Fibroblast of villous mesenchyme (primary cell): ENCODE measurements at regions not wholly inside any gene's neighbourhood (a gene's known extent, or its start where the extent isn't known, plus 50 kb on each side); places are given as distances from the start of the nearest gene placed in this dataset.

Experiments used
- DNase-seq: peaks from one replicate; pipeline ENCODE4 v3.0.0-alpha.2; 2010; ENCODE audit warnings: low read depth
- H3K4me3 ChIP-seq: 2 replicates; pipeline ENCODE4 v1.5.1; 2011; ENCODE audit warnings: low read depth, mild to moderate bottlenecking, low read length
- TF ChIP-seq, protein P1 (sequence below): IDR thresholded peaks from 2 replicates; pipeline ENCODE4 v1.5.1; 2012; ENCODE audit warnings: low read depth, mild to moderate bottlenecking, low read length; ENCODE audit not compliant: insufficient read depth

DNA sequence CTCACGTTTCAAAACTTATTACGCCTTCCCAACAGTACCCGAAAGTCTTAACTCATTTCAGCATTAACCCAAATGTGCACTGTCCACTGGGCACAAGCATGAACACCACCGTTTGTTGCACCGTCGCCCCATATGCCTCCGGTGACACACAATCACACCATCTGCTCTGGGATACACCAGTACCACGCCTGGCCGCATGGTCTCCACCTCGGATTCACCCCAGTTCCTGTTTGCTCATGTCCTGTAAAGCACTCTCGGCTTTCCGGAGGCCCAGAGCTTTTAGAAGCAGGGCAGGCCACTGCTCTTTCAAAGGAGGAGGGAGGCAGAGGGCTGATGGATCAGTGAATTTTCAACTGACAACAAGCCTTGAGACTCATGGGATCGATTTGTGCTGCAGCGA lies 1570.0 kb upstream of the DEFB115 start:
- no peak for DNase-seq
- TF ChIP-seq, protein P1, sequence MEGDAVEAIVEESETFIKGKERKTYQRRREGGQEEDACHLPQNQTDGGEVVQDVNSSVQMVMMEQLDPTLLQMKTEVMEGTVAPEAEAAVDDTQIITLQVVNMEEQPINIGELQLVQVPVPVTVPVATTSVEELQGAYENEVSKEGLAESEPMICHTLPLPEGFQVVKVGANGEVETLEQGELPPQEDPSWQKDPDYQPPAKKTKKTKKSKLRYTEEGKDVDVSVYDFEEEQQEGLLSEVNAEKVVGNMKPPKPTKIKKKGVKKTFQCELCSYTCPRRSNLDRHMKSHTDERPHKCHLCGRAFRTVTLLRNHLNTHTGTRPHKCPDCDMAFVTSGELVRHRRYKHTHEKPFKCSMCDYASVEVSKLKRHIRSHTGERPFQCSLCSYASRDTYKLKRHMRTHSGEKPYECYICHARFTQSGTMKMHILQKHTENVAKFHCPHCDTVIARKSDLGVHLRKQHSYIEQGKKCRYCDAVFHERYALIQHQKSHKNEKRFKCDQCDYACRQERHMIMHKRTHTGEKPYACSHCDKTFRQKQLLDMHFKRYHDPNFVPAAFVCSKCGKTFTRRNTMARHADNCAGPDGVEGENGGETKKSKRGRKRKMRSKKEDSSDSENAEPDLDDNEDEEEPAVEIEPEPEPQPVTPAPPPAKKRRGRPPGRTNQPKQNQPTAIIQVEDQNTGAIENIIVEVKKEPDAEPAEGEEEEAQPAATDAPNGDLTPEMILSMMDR: no peak

DNA sequence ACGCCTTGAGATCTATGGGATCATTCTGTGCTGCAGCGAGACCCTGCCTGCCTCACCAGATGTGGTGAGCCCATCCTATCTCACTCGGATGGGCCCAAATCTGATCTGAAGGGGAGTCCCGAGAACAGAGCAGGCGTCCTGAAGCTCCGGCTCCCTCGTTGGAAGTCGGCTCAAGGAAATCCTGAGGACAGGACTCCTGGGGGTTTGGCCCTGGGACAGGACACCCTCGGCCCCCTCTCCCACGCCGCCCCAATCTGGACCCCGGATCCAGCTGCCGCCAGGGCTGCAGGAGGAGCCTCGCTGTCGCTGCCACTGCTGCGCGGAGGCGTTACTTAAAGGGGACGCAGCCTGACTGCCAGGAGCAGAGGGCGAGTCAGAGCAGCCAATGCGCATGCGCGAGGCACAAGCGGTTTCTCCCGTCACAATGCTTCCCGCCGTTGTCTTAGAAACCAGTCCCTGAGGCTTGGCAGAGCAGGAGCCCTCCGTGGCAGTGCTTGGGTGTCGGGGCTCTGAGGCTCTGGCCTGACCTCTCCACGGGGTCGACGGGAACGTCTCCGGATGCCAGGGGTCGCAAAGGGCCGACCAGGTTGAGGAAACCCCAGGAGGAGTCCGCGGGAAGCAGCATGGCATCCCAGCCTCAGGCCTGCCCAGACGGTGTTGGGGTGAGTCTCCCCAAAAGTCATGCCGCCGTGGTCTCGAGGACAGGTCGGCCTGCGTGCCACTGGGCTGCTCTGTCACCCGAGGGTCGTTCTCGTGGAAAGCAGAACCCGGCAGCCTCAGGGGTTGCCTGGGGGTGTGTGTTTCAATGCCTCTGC lies 1567.8 kb upstream of the DEFB115 start:
- no peak for DNase-seq
- TF ChIP-seq, protein P1: no peak
- H3K4me3 ChIP-seq: no peak overlapping the region

More for the DNA sequence above, 1570.0 kb upstream of the DEFB115 start:
- H3K4me3 ChIP-seq: no peak overlapping the region

DNA sequence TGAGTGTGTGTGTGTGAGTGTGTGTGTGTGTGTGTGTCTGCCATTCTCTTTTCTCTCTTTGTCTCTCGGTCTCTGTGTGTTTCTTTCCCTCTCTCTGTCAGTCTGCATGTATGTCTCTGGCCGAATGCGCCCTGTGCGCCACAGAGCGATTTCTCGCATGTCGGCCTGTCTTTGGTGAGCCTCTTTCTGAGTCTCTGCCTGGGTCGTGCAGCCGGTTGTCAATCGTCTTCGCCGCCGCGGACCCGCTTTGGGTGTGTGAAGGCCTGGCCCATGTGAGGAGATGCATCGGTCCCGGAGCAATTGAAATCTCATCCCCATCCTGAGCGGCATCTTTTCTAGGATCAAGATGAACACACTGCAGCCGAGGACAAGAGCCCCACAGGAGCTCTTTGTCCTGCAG lies 1567.2 kb upstream of the DEFB115 start:
- DNase-seq: no peak
- TF ChIP-seq, protein P1: no peak
- H3K4me3 ChIP-seq: no peak overlapping the region

DNA sequence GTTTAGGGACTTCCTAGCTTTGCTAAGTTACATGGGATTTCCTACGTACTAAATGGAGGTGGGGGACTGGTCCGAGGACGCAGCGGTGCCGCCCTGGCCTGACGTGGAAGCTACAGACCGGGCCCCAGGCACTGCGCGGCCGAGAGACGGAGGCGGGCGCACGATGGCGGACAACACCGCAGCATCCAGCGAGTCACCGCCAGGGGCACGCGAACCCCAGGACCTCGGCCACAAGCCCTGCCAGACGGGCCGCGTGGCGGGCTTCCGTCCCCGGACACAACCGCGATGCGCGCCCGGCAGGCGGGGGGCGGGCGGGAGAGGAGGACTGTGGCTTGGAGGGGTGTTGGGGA lies 1516.9 kb upstream of the DEFB115 start:
- no peak overlapping the region for H3K4me3 ChIP-seq
- no peak for DNase-seq
- TF ChIP-seq, protein P1: no peak

DNA sequence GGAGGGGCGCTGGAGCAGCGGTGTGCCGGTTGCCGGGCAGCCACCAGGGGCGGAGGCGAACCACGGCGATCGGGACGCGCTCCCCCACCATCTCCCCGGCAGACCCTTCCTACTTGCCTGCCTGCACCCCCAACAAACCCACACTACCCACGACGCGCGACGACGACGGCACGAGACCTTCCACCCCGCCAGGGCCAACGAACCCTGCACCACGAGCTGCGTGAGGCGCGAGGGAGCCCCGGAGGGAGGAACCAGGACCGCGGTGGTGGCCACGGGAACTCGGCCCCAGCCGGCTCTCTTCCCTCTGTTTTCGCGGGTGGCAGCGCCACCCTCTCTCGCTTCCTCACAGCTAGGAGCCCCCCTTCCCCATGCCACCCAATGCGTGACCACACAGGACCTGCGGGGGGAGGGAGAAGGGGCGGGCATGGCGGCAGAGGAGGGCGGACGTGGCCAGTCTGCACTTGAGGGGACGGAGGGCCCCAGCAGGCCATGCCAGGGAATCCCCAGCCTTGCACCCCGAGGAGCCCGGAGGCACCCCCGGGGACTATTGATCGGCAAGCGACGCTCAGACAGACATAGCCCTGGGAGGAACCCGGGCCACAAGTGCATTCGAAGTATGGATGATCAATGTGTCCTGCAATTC lies 1516.4 kb upstream of the DEFB115 start:
- no peak overlapping the region for H3K4me3 ChIP-seq
- no peak for DNase-seq
- TF ChIP-seq, protein P1: no peak

DNA sequence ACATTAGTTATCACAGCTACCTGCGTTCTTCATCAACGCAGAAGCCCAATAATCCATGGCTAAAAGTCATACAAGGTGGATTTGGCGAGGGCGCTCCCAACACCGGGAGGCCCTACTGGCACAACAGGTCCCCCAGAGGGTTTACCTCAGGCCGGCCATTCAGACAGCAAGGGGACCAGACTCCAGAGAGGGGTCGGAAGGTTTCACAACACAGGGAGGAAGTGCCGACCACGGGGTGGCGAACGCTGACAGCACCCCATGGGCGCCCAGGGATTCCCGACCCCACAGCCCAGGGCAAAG lies 1515.9 kb upstream of the DEFB115 start:
- no peak overlapping the region for H3K4me3 ChIP-seq
- TF ChIP-seq, protein P1: no peak
- DNase-seq: no peak
